H1 (cell line): ENCODE measurements at regions not wholly inside any gene's neighbourhood (a gene's known extent, or its start where the extent isn't known, plus 50 kb on each side); places are given as distances from the start of the nearest gene placed in this dataset.

Experiments used
- BRCA1 ChIP-seq: IDR thresholded peaks from 2 replicates; pipeline ENCODE4 v1.6.1; 2012; ENCODE audit warnings: low read depth, low read length, improper control_type of control experiment
- EP300 ChIP-seq, 2 experiments: IDR thresholded peaks; 1 replicate in 1 of 2; 2 replicates in 1 of 2; pipeline ENCODE4 v1.6.1; 2011 to 2012; ENCODE audit warnings: low read depth in 2 of 2, low read length in 2 of 2, mild to moderate bottlenecking in 2 of 2, borderline replicate concordance in 1 of 2, inconsistent platforms in 1 of 2, moderate library complexity in 1 of 2

- TF ChIP-seq EP300 (IDR thresholded peaks at IDR 0.05; ENCODE audit: borderline replicate concordance in 1 of 2, low read depth in 2 of 2, low read length in 2 of 2) (no peak), BRCA1 (no peak)
- TF ChIP-seq, all 59 proteins: peak for 0
Observed at GRCh38 chr6:121544691-121545090, 109.2 kb downstream of the GJA1 start (continued).
